ENCODE measurements at regions not wholly inside any gene's neighbourhood (a gene's known extent, or its start where the extent isn't known, plus 50 kb on each side); places are given as distances from the start of the nearest gene placed in this dataset.
A peak's percentile ranks its signal among the peaks of the same experiment; 100 is the strongest.

- WGBS (ENCODE audit: insufficient coverage, low lambda C conversion rate), result no CpG with 5 or more reads among the region's 9 CpGs
- Histone ChIP-seq H3K27ac (ENCODE audit: low read length) (no peak overlapping the region), H3K4me1 (ENCODE audit: control insufficient read depth, insufficient read depth, low read length) (no peaks in the 10 kb centered on the region), H3K4me3 (ENCODE audit: low read length) (no peak overlapping the region), H3K36me3 (ENCODE audit: control insufficient read depth, insufficient read depth, low read length) (no peaks in the 10 kb centered on the region), H3K27me3 (ENCODE audit: control insufficient read depth, insufficient read depth, low read length) (peaks cover 17% of the 10 kb centered on the region), H3K9me3 (ENCODE audit: control insufficient read depth, low read depth, low read length) (no peaks in the 10 kb centered on the region)
- no peak for DNase-seq
Measured at GRCh38 chr5:159763562-159763961, 152.7 kb upstream of the ADRA1B start.

GRCh38 chr5:159764283-159765134 is 151.8 kb upstream of the ADRA1B start:
- Histone ChIP-seq H3K36me3 (ENCODE audit: control insufficient read depth, insufficient read depth, low read length) (no peaks in the 10 kb centered on the region), H3K4me1 (ENCODE audit: control insufficient read depth, insufficient read depth, low read length) (no peaks in the 10 kb centered on the region), H3K9me3 (ENCODE audit: control insufficient read depth, low read depth, low read length) (no peaks in the 10 kb centered on the region), H3K4me3 (ENCODE audit: low read length) (no peak overlapping the region), H3K27ac (ENCODE audit: low read length) (no peak overlapping the region), H3K27me3 (ENCODE audit: control insufficient read depth, insufficient read depth, low read length) (peaks cover 19% of the 10 kb centered on the region)
- WGBS (ENCODE audit: insufficient coverage, low lambda C conversion rate), result no CpG with 5 or more reads among the region's 7 CpGs
- DNase-seq, result no peak

GRCh38 chr5:159765135-159765433 is 151.2 kb upstream of the ADRA1B start:
- no peaks in the 10 kb centered on the region for H3K9me3 ChIP-seq (ENCODE audit: control insufficient read depth, low read depth, low read length)
- H3K4me1 ChIP-seq (ENCODE audit: control insufficient read depth, insufficient read depth, low read length), result no peaks in the 10 kb centered on the region
- no peak overlapping the region for H3K27ac ChIP-seq (ENCODE audit: low read length)
- WGBS (ENCODE audit: insufficient coverage, low lambda C conversion rate), result no CpG with 5 or more reads among the region's 6 CpGs
- no peak for DNase-seq
- H3K27me3 ChIP-seq (ENCODE audit: control insufficient read depth, insufficient read depth, low read length), result peaks cover 21% of the 10 kb centered on the region
- no peak overlapping the region for H3K4me3 ChIP-seq (ENCODE audit: low read length)
- no peaks in the 10 kb centered on the region for H3K36me3 ChIP-seq (ENCODE audit: control insufficient read depth, insufficient read depth, low read length)

- WGBS (ENCODE audit: insufficient coverage, low lambda C conversion rate), result no CpG with 5 or more reads among the region's 8 CpGs
- no peaks in the 10 kb centered on the region for H3K9me3 ChIP-seq (ENCODE audit: control insufficient read depth, low read depth, low read length)
Measured at GRCh38 chr5:159765760-159766517, 150.3 kb upstream of the ADRA1B start.

GRCh38 chr5:159768243-159768642 is 148.0 kb upstream of the ADRA1B start:
- no peak overlapping the region for H3K4me3 ChIP-seq (ENCODE audit: low read length)
- H3K36me3 ChIP-seq (ENCODE audit: control insufficient read depth, insufficient read depth, low read length), result no peaks in the 10 kb centered on the region
- H3K27ac ChIP-seq (ENCODE audit: low read length), result no peak overlapping the region
- no peak for DNase-seq
- no peaks in the 10 kb centered on the region for H3K4me1 ChIP-seq (ENCODE audit: control insufficient read depth, insufficient read depth, low read length)
- no peaks in the 10 kb centered on the region for H3K9me3 ChIP-seq (ENCODE audit: control insufficient read depth, low read depth, low read length)
- no CpG with 5 or more reads among the region's 2 CpGs for WGBS (ENCODE audit: insufficient coverage, low lambda C conversion rate)
- peaks cover 26% of the 10 kb centered on the region for H3K27me3 ChIP-seq (ENCODE audit: control insufficient read depth, insufficient read depth, low read length)

More at GRCh38 chr5:159765760-159766517, 150.3 kb upstream of the ADRA1B start:
- Histone ChIP-seq H3K27me3 (ENCODE audit: control insufficient read depth, insufficient read depth, low read length) (peaks cover 21% of the 10 kb centered on the region), H3K4me3 (ENCODE audit: low read length) (no peak overlapping the region), H3K4me1 (ENCODE audit: control insufficient read depth, insufficient read depth, low read length) (no peaks in the 10 kb centered on the region), H3K36me3 (ENCODE audit: control insufficient read depth, insufficient read depth, low read length) (no peaks in the 10 kb centered on the region), H3K27ac (ENCODE audit: low read length) (no peak overlapping the region)
- no peak for DNase-seq

GRCh38 chr5:159772698-159773061 is 143.6 kb upstream of the ADRA1B start:
- no peak overlapping the region for H3K4me3 ChIP-seq (ENCODE audit: low read length)
- no peaks in the 10 kb centered on the region for H3K36me3 ChIP-seq (ENCODE audit: control insufficient read depth, insufficient read depth, low read length)
- H3K4me1 ChIP-seq (ENCODE audit: control insufficient read depth, insufficient read depth, low read length), result no peaks in the 10 kb centered on the region
- DNase-seq, result no peak
- no peak overlapping the region for H3K27ac ChIP-seq (ENCODE audit: low read length)
- H3K9me3 ChIP-seq (ENCODE audit: control insufficient read depth, low read depth, low read length), result no peaks in the 10 kb centered on the region
- 52% methylated on average over 6 of the region's 6 CpGs for WGBS (ENCODE audit: insufficient coverage, low lambda C conversion rate)
- H3K27me3 ChIP-seq (ENCODE audit: control insufficient read depth, insufficient read depth, low read length), result peaks cover 42% of the 10 kb centered on the region

GRCh38 chr5:159773062-159773924 is 143.0 kb upstream of the ADRA1B start:
- WGBS (ENCODE audit: insufficient coverage, low lambda C conversion rate), result 0% methylated on average over 6 of the region's 71 CpGs
- Histone ChIP-seq H3K27me3 (ENCODE audit: control insufficient read depth, insufficient read depth, low read length) (peaks cover 41% of the 10 kb centered on the region), H3K36me3 (ENCODE audit: control insufficient read depth, insufficient read depth, low read length) (no peaks in the 10 kb centered on the region), H3K4me1 (ENCODE audit: control insufficient read depth, insufficient read depth, low read length) (no peaks in the 10 kb centered on the region), H3K4me3 (ENCODE audit: low read length) (no peak overlapping the region), H3K27ac (ENCODE audit: low read length) (no peak overlapping the region), H3K9me3 (ENCODE audit: control insufficient read depth, low read depth, low read length) (no peaks in the 10 kb centered on the region)
- peak; percentile 16 to 57 for DNase-seq

- no peaks in the 10 kb centered on the region for H3K4me1 ChIP-seq (ENCODE audit: control insufficient read depth, insufficient read depth, low read length)
- no peaks in the 10 kb centered on the region for H3K36me3 ChIP-seq (ENCODE audit: control insufficient read depth, insufficient read depth, low read length)
- no peak overlapping the region for H3K27ac ChIP-seq (ENCODE audit: low read length)
- no peak for DNase-seq
- H3K4me3 ChIP-seq (ENCODE audit: low read length), result no peak overlapping the region
- no peaks in the 10 kb centered on the region for H3K9me3 ChIP-seq (ENCODE audit: control insufficient read depth, low read depth, low read length)
- 81% methylated on average over 4 of the region's 9 CpGs for WGBS (ENCODE audit: insufficient coverage, low lambda C conversion rate)
- peaks cover 41% of the 10 kb centered on the region for H3K27me3 ChIP-seq (ENCODE audit: control insufficient read depth, insufficient read depth, low read length)
Measured at GRCh38 chr5:159774476-159775031, 141.7 kb upstream of the ADRA1B start.

GRCh38 chr5:159775890-159776289 is 140.4 kb upstream of the ADRA1B start:
- WGBS (ENCODE audit: insufficient coverage, low lambda C conversion rate), result no CpG with 5 or more reads among the region's 3 CpGs
- Histone ChIP-seq H3K4me1 (ENCODE audit: control insufficient read depth, insufficient read depth, low read length) (no peaks in the 10 kb centered on the region), H3K9me3 (ENCODE audit: control insufficient read depth, low read depth, low read length) (no peaks in the 10 kb centered on the region), H3K36me3 (ENCODE audit: control insufficient read depth, insufficient read depth, low read length) (no peaks in the 10 kb centered on the region), H3K4me3 (ENCODE audit: low read length) (no peak overlapping the region), H3K27ac (ENCODE audit: low read length) (no peak overlapping the region), H3K27me3 (ENCODE audit: control insufficient read depth, insufficient read depth, low read length) (peaks cover 50% of the 10 kb centered on the region)
- no peak for DNase-seq

GRCh38 chr5:159777049-159777660 is 139.1 kb upstream of the ADRA1B start:
- DNase-seq, result no peak
- WGBS (ENCODE audit: insufficient coverage, low lambda C conversion rate), result 84% methylated on average over 3 of the region's 9 CpGs
- H3K4me3 ChIP-seq (ENCODE audit: low read length), result no peak overlapping the region
- no peaks in the 10 kb centered on the region for H3K9me3 ChIP-seq (ENCODE audit: control insufficient read depth, low read depth, low read length)
- peaks cover 52% of the 10 kb centered on the region for H3K27me3 ChIP-seq (ENCODE audit: control insufficient read depth, insufficient read depth, low read length)
- no peak overlapping the region for H3K27ac ChIP-seq (ENCODE audit: low read length)
- H3K36me3 ChIP-seq (ENCODE audit: control insufficient read depth, insufficient read depth, low read length), result no peaks in the 10 kb centered on the region
- no peaks in the 10 kb centered on the region for H3K4me1 ChIP-seq (ENCODE audit: control insufficient read depth, insufficient read depth, low read length)

Data from large intestine (tissue), 3 donors.